ENCODE measurements at regions not wholly inside any gene's neighbourhood (a gene's known extent, or its start where the extent isn't known, plus 50 kb on each side); places are given as distances from the start of the nearest gene placed in this dataset.

DNA sequence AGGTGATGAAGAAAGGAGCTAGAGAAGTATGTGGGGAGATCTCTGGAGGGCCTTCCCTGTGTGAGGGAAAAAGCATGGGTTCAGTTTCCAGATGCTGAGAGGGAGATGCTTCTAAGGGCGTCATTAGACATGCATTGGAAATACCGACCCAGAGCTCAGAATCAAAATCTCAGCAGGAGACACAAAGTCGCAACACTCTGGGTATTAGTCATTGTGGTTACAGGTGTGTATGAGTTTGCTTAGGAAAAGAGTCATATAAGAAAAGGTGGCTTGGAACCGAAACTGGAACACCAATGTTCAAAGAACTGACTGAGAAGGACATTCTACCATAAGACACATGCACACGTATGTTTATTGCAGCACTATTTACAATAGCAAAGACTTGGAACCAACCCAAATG lies 477.1 kb downstream of the FBXO15 start:
- no peak for DNase-seq

DNA sequence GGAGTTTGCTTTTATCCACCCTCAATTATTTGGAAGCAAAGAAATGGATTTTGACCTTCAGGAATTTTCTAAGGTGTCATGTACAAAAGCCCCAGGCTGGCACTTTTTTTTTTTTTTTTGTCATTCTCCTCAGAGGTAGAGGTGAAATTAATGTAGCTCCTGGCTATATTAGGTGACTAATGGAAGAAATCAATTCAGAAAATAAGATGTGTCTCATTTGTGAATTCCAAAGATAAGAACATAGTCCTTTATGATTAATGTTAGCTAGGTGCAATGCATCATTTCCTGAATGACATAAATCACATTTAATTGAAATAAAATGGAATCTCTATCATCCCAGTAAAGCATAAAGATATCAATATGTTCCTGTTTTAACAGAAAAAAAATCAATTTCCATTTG lies 477.6 kb downstream of the FBXO15 start:
- no peak for DNase-seq

DNA sequence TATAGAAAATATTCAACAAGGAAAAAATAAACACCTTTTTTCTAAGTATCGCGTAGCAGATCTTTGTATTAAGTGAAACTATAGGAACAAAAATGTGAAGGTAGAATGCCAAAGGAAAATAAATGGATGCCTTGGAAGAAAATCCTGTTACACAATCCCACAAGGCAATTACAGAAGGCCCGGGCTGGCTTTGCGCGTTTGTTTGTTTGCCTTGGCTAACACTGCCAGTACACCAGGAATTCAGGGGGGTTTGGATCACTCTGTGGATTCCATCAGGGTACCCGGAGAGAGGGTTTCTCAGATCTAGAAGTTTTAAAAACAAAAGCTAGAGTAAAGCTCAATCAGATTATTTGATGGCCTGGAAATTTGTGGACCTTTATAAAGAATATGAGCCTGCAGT lies 478.3 kb downstream of the FBXO15 start:
- no peak for DNase-seq

DNA sequence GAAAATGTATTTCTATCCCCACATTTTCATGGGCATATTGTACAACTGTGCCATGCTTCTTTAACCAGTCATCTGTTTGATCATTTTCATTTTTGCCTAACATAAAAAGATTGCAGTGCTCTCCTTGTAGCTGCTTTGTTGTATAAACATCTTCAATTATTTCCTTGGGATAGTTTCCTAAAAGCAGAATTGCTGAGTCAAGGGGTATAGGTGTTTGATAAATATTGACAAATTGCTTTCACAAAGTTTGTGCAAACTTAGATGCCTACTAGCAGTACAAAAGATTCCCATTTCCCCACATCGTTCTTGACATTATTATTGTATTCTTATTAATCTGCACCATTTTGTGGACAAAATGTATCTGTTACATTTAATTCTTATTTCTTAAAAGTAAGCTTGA lies 479.6 kb downstream of the FBXO15 start:
- DNase-seq: no peak

DNA sequence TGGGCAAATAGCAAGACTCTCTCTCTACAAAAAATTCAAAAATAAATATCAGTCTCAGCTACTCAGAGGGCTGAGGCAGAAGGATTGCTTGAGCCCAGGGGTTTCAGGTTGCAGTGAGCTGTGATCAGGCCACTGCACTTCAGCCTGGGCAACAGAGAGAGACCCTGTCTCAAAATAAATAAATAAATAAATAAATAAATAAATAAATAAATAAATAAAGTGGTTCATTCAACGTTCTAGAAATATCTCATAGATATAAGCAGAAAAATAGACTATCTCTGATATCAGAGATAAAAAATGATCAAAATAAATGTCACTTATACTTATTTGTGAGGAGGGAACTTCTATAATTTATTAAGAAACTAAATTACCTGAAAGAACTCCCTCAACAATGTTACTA lies 480.9 kb downstream of the FBXO15 start:
- no peak for DNase-seq

DNA sequence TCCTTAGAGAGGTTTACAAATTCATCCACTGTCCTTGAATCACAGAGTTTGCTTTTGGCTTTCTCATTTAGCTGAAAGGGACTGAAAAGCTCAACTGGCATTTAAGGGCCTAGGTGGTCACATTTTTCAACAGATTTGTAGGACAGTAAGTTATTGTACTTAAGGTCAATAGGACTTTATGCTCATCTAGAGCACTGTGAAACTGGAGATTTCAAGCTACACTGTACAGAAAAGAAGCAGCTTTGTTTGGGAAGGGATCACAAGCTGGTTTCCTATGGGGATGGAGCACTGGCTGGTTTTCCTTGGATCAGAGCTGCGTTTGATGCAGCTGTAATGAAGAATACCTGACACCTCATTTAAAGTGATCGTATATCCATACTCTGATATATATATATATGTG lies 482.7 kb downstream of the FBXO15 start:
- DNase-seq: no peak

DNA sequence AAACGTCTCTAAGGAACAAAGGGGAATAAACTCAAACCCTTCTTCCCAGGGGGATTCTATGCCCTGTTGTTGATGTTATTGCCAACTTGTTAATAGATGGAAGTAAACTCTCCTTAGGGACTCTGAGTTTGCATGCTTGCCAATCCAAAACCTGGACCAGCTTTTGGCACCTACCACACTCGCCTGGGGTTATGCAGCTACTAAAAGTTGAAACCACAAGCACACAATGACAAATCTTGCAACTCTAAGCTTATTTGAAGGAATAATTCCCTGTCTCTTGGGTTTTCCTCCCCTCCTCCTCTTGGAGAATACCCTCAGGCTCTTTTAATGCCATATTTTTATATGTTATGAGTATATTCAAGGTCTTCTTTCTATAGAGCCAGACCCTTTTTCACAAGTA lies 484.1 kb downstream of the FBXO15 start:
- no peak for DNase-seq

DNA sequence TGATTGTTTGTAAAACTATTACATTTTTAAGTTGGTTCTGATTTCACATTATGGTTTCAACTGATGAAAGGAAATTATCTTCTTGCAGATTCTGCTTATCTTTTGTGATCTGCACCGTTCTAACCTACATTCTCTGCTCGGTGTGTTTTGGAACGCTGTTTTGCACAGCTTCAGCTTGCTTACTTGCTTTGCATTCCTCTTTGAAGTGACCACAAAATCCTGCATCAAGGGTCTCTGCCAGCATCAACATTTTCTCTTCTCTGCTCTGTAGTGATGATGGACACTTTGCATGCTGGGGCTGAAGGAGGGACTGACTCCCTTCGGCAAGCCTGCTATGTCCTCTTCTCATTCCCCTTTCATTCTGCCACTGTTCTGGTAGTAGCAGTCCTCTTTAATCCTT lies 485.2 kb downstream of the FBXO15 start:
- DNase-seq: no peak

DNA sequence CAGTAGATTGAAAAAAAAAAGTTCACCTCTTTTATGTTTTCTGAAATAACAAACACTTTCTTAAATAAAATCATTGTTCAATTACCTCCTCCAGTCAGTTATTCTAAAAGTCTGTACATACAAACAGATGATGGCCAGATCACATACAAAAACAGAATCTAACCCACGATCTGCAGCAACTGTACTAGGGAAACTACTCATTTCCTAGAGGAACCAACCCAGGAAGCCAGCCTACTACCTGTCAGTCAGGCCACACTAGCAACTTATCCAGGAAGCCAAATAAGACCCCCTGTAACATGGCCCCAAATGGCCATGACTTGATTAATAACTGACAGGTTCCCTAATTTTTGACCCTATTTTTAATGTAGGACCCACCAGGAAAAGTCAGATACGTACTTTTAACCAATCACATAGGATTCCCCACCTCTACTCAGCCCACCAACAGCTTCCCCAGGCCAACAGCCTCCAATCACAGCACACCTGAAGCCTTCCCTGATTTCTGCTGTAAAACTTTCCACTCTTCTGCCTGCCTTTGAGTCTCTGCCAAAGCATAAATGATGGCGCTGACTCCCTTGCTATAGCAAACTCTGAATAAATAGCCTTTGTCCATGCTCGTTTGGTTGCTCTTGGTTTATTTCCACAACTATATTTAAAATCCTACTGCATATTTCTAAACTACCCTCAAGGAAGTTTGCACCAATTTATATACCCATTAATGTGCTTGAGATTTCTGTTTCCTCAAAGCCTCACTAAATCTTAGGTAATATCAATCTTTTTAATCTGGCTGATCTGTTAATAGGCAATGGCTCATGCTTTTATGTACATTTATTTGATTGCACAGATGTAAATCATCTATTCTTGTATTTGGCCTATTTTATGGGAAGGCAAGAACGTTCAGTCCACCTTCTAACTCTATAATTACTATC lies 486.4 kb downstream of the FBXO15 start:
- no peak for DNase-seq

DNA sequence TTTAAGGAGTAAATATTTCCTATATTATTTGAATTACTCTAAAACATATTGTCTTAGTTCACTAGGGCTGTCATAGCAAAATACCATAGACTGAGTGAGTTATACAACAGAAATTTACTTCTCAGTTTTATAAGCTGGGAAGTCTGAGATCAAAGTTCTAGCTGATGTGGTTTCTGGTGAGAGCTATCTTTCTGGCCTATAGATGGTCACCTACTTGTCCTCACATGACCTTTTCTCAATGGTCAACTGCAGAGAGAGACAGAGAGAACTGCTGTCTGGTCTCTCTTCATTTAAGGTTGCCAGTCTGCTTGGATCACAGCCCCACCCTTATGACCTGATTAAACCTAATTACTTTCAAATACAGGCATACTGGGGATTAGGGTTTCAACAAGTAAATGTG lies 490.9 kb downstream of the FBXO15 start:
- no peak for DNase-seq

DNA sequence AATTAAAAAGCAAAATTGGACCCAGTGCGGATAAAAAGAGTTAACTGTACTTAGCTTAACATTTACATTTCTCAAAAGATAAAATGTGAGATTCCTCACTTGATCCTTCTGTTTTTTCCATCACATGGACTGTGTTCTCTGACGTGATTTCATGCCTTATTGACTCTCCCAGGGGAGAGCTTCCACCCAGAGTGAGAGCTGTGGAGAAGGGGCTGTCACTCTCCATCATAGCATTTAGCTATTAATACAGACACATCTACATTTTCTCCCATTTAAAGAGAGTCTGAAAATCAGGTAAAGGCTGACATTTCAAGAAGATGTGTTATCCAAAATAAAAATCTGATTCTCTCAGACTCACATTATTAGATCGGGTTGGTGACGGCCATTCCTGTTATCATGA lies 493.8 kb downstream of the FBXO15 start:
- no peak for DNase-seq

DNA sequence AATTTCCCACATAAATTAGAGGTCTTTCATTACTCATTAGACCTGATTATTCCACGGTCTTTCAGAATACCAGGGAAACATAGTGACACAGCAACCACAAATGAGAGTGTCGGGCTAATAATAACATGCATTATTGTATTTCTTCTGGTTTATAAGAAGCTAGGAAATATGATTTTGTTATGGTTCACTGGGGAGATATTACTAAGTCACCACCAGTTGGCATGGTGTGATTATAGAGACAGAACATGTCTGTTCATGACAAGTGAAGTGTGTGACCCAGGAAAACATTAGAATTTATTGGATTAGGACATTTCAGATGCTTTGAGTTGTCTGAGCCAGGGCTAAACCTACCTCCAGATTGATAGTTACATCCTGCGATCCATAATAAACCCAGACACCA lies 494.4 kb downstream of the FBXO15 start:
- no peak for DNase-seq

DNA sequence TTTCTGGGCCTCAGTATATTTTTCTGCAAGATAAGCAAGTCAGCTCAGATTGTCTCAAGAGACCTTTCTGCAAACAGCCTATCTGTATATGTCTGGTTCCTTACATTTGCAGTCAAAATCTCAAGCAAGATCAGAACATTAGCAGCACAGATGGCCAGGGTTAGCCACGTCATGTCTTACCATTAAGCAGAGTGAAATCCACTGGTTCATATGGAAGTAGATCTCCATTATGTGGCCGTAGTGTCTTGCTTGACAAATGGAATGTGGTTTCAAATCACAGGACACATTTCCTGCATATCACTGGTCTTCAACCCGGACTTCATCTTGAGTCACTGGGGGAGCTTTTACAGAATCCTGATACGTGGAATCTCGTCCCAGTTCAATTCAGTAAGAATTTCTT lies 500.2 kb downstream of the FBXO15 start:
- no peak for DNase-seq

DNA sequence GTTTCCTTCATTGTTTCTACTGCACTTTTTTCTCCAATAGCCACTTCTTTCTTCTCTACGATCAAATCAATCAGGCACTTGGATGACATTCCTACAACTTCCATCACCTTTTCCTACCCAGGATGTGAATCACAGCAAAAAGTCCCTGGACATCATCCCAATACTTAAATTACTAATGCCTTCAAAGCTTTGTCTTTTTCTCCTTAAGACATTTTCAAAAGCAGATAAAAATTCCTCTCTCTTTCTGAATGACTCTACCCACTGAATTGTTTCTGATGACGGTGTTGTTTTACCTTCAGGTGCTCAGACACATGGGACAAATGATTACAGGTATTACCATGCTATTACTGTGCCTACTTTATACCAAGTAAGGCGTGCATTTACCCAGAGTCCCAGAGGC lies 500.9 kb downstream of the FBXO15 start:
- no peak for DNase-seq

DNA sequence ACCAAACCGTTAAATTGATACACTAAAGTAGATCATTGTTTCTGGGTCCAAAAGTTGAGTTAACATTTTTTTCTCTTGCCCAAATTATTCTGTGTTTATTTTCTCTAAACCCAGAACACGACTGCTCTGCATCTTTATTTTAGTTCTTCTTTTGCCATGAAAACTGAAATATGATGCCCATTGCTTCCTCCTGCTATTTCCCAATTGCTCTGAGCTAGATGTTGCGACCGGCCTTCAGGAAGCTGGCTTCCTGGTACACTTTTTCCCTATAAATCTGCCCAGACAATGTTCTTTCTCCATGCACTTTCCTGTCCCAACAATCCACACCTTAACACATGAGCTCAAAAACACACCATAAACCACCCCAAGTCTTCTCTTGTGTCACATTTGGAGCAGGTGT lies 501.4 kb downstream of the FBXO15 start:
- DNase-seq: no peak

DNA sequence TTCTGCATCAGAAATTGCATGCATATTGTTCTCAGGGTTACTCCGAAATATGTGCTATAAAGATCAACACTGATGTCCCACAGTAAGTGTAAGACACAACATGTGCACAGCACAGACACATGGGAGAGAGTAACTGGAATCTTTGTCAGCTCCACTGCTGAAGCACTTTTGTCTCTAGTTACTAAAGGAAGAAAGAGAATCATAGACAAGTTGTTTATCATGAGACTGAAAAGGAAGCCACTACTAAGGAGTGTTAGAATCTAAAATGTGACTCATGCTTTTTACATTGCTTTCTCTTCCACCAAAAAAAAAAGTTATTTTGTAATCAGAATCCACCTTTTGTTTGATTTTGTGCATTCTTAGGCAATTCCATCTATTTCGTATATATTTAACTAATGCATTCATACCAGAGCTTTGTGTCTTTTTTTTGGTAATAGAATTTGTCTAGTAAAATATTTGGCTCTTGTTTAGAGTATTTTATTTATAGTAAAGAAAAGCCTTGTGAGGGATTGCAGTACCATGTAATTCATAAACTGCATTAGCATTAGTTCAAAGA lies 502.4 kb downstream of the FBXO15 start:
- no peak for DNase-seq

DNA sequence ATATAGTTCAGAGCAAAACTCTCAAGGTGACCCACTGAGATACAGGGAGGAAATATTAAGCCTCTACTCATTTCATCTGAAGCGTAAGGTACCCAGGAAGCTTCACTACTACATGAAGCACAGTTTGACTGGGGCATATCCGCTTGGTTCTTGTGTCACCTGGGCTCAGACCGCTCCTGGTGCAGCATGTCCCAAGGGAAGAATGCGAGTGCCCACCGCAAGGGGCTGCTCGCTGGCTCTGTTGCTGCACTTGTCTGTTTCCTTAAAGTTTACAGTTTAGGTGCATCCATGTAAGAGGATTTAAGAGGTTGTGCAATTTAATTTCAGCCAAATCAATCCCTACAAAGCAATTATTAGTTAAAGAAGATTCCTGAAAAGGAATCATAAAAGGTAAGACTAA lies 507.8 kb downstream of the FBXO15 start:
- DNase-seq: no peak

DNA sequence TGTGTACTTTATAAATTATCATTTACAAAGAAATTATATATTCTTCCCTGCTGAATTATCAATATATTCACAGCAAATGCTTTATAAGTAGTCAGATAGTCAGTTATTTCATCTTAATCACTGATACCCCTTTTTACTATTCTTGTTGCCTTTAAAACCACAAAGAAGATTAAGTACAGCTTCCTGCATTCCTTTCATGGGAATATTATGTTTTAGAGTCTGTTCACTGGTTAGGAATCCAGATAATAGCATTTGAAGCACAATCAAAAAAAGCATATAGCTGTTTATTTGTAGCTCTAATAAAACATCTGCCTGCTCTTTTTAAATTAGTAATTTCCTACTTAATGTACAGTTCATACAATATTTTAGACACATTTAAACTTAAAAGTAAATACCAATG lies 508.9 kb downstream of the FBXO15 start:
- DNase-seq: no peak

DNA sequence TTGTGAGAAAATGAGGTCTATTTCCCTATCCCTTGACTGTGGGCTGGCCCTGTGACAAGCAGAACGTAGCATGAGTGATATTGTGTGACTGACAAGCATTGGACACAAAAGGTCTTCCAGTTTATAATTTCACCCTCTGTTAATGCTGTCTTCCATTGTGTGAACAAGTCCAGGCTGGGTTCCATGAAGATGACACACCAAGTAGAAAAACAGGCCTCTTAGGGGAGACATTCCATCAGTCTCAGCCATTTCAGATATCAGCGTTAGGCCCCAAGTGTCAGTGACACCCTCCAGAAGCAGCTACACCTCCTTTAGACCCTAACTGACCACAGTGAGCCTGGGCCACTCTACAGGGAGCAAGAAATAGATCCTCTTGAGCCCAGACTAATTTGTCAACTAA lies 511.3 kb downstream of the FBXO15 start:
- no peak for DNase-seq

DNA sequence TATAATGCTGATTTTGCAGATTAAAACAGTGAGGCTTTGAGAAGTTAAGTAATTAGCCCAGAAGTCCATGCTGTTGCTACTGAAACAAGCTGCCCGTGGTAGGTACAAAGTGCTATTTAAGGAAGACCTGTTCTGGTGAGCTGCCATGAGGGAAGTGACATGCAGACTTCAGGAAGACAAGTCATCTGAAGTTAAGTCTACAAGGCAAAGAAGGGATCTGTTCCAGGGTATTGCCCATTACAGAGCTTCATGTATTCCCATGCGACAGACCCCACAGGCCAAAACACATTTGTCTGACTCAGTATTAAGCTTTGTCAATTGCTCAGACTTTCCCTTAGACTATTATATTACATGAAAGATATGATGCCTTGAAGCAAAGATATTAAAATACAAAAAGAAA lies 520.8 kb downstream of the FBXO15 start:
- DNase-seq: no peak

DNA sequence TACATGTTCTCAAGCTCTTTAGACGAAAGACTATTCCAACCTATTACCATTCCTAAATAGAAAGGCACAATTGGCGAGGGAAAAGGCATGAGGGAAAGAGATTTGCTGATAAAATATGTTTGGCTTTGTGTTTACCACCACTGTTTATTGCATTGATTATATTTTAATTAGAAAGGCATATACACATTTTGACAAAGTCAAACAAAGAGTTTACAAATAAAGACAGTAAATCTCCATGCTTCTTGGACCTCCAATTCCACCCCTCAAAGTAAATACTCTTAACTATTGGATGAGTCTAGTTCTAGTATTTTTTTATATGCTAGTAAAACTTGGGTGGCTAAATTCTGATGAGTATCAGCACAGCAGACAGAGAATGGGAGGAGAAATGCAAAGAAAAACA lies 521.4 kb downstream of the FBXO15 start:
- DNase-seq: no peak

DNA sequence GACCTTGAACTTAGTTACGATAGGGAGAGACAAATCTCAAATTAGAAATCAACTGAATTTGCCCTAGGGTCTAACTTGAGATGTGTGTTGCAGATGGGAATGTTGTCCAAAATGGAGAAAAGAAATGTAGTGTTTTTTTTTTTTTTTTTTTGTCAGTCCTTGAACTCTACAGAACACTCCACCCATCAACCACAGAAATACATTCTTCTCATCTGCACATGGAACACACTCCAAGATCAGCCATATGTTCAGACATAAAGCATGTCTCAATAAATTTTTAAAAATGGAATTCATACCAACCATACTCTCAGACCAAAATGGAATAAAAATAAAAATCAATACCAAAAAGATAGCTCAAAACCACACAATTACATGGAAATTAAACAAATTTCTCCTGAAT lies 526.5 kb downstream of the FBXO15 start:
- DNase-seq: no peak

DNA sequence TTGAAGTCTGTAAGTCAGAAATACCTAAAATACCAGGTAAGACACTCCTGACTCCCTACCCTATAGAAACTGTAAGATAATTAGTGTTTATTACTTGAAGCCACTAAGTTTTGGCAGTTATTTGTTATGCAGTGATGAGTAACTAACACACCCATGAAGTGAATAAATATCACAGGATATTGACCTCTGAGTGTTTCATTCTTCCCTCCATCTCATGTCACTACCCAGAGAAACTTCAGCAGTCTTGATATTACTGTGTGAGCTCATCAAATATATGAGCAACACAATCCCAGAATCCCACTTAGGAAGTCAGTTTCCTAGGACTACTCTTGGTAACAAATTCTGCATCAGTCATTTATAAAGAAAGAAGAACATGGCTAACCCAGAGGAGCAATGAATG lies 529.7 kb downstream of the FBXO15 start:
- DNase-seq: no peak

DNA sequence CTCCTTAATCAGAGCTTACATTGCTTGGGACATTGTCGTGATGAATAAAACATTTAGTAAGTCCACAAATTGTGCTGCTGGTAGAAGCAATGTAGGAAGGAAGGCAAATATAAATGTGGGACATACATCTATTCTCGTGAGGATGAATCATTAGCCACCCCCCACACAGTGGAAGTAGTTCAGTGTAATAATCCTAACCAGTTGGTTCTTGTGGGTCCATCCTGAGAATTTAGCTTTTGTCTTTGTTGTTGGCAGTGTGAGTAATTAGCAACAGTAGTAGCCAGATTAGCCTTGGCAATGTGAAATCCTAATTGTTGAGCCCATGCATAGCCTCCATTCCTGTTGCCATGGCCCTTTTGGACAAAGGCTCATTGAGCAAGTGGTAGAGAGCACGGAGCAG lies 532.1 kb downstream of the FBXO15 start:
- no peak for DNase-seq

DNA sequence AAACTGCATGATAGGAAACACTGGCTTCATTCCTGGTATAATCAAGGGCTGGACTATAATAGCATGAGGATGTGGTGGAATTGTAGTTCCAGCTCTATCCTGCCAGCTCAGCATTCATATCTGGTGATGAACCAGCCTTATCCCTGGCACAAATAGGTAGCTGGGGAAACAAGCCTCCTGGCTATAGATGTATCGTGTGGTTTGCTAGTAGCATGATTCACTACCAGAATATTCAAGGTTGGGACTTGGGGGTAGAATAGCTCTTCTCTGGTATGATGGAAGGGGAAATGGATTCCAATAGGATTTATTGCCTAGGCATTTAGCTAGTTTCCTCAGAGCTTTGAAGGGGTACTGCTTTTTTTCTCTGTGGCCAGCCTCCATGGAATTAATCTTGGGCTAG lies 532.8 kb downstream of the FBXO15 start:
- no peak for DNase-seq

Data from stimulated activated CD8-positive, alpha-beta memory T cell treated with anti-CD3 and anti-CD28 coated beads, Interleukin-4, amount 100 ng/mL, for 48 hours (primary cell).